GM12873 (cell line): ENCODE measurements at regions not wholly inside any gene's neighbourhood (a gene's known extent, or its start where the extent isn't known, plus 50 kb on each side); places are given as distances from the start of the nearest gene placed in this dataset.

Source experiments
- CTCF ChIP-seq: IDR thresholded peaks from 2 replicates; pipeline ENCODE4 v1.5.1; 2012; ENCODE audit warnings: low read depth, mild to moderate bottlenecking, moderate library complexity, low read length, control low read depth; ENCODE audit not compliant: insufficient read depth; ENCODE audit errors: missing control alignments

- no peak for TF ChIP-seq CTCF
These were observed 227.9 kb upstream of the NR2F2 start for GRCh38 chr15:96102631-96103030.

- no peak for TF ChIP-seq CTCF
These were observed 224.3 kb upstream of the NR2F2 start for GRCh38 chr15:96106181-96106580.

- no peak for TF ChIP-seq CTCF
These were observed 223.9 kb upstream of the NR2F2 start for GRCh38 chr15:96106628-96107027.

GRCh38 chr15:96107916-96108315, 222.6 kb upstream of the NR2F2 start:
- TF ChIP-seq CTCF, result no peak

- no peak for TF ChIP-seq CTCF
These were observed 222.1 kb upstream of the NR2F2 start for GRCh38 chr15:96108405-96108804.

GRCh38 chr15:96109820-96110219, 220.7 kb upstream of the NR2F2 start:
- no peak for TF ChIP-seq CTCF

GRCh38 chr15:96112018-96112417, 218.5 kb upstream of the NR2F2 start:
- TF ChIP-seq CTCF, result no peak
